ENCODE measurements at regions not wholly inside any gene's neighbourhood (a gene's known extent, or its start where the extent isn't known, plus 50 kb on each side); places are given as distances from the start of the nearest gene placed in this dataset.

DNA sequence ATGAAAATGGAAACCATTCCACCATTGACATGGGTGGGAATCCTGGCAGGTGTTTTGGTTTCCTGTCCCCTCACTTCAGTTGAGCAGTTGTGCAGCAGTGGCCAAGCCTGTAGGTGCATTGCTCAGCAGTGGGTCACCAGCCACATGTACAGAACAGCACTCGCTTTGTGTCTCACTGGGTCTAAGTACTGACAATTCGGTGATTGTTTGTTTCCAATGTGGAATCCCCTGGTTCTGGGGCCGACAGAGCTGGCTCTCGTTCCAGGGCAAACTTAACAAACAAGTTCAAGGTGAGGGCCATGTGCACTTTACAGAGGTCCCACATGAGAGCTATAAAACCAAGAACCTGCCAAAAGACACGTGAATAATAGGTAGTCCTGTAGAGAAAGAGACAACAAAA, 54.1 kb upstream of the SPATA13 start:
- Histone ChIP-seq H3K27ac (ENCODE audit: insufficient read depth, low read depth, low read length) (no peak overlapping the region), H3K36me3 (ENCODE audit: control insufficient read depth in 2 of 2, extremely low read depth in 1 of 2, insufficient read depth in 2 of 2, low read length in 2 of 2) (no peaks in the 10 kb centered on the region), H3K9me3 (replicated peaks; ENCODE audit: control insufficient read depth, insufficient read depth, low read length) (no peaks in the 10 kb centered on the region), H3K79me2 (ENCODE audit: control insufficient read depth, insufficient read depth, low read length) (no peaks in the 10 kb centered on the region), H2AFZ (ENCODE audit: low read depth, low read length) (no peak overlapping the region), H4K20me1 (replicated peaks; ENCODE audit: control insufficient read depth, extremely low read depth, insufficient read depth, low read length) (no peaks in the 10 kb centered on the region), H3K9me1 (replicated peaks; ENCODE audit: control insufficient read depth, extremely low read depth, insufficient read depth, low read length) (no peaks in the 10 kb centered on the region), H3K27me3 (ENCODE audit: control insufficient read depth in 2 of 2, insufficient read depth in 2 of 2, low read length in 2 of 2) (peaks cover 0 to 7% of the 10 kb centered on the region in 2 experiments), H3K4me3 (replicated peaks in 1 of 3; ENCODE audit: insufficient read depth in 1 of 3, low read depth in 1 of 3, low read length in 3 of 3) (no peak overlapping the region), H3K4me1 (ENCODE audit: control insufficient read depth, extremely low read depth, insufficient read depth, low read length) (no peaks in the 10 kb centered on the region), H3K9ac (replicated peaks; ENCODE audit: extremely low read depth, insufficient read depth, low read length) (no peak overlapping the region), H3K4me2 (ENCODE audit: insufficient read depth, low read length) (no peak overlapping the region)
- BruUV-seq (replicated peaks): no TSS peak
- dilution Hi-C loops (cut with MboI; ENCODE audit: extremely low pct_ligation_motif_present, low sequenced_read_pairs) (no loop called here), intact Hi-C loops (cut with micrococcal nuclease) (no loop called here)
- CTCF ChIA-PET: interaction anchor here (1.1 to 1.2 kb wide), 2 partner anchors 15 to 122 kb away, joined by 3 read pairs; no protein-coding TSS in a partner anchor
- FAIRE-seq (no peak), DNase-seq (ENCODE audit: low read depth, low spot score) (no peak)
- POLR2A ChIA-PET: no interaction called here
- TF ChIP-seq GATA2 (IDR thresholded peaks at IDR 0.05; ENCODE audit: insufficient read depth, insufficient read length, low read depth, low read length) (no peak), EZH2 (IDR thresholded peaks at IDR 0.05; ENCODE audit: borderline replicate concordance, low read depth, low read length, severe bottlenecking) (no peak)
- TF ChIP-seq, protein P1, sequence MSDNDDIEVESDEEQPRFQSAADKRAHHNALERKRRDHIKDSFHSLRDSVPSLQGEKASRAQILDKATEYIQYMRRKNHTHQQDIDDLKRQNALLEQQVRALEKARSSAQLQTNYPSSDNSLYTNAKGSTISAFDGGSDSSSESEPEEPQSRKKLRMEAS (IDR thresholded peaks at IDR 0.05; ENCODE audit: insufficient read depth, insufficient read length): no peak

DNA sequence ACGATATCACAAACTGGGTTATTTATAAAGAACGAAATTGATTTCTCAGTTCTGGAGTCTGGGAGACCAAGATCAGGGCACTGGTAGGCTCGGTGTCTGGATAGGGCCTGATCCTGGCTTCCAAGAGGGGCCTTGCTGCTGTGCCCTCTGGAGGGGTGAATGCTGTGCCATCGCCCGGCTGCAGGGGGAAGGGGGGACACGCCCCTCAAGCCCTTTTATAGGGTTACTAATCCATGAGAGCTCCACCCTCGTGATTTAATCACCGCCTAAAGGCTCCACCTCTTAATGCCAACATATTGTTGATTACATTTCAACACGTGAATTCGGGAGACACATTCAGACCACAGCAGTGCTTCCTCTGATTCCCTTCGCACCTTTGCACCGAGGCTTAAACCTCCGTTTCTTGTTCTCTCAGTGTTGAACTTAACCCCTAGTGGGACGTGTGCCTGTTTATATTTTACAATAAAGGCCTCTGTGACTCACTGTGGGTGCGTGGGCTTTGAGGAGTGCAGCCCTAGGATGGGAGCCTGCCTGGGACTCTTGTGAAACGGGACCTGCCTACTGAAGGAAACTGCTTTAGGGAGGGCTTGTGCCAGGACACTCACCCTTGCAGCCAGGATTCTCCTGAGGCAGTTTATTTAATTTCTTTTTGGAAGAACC, 52.4 kb upstream of the SPATA13 start:
- Histone ChIP-seq H3K79me2 (ENCODE audit: control insufficient read depth, insufficient read depth, low read length) (no peaks in the 10 kb centered on the region), H3K9me1 (replicated peaks; ENCODE audit: control insufficient read depth, extremely low read depth, insufficient read depth, low read length) (no peaks in the 10 kb centered on the region), H3K27me3 (ENCODE audit: control insufficient read depth in 2 of 2, insufficient read depth in 2 of 2, low read length in 2 of 2) (peaks cover 4 to 7% of the 10 kb centered on the region in 2 experiments), H2AFZ (ENCODE audit: low read depth, low read length) (no peak overlapping the region), H3K36me3 (ENCODE audit: control insufficient read depth in 2 of 2, extremely low read depth in 1 of 2, insufficient read depth in 2 of 2, low read length in 2 of 2) (no peaks in the 10 kb centered on the region), H3K9me3 (replicated peaks; ENCODE audit: control insufficient read depth, insufficient read depth, low read length) (no peaks in the 10 kb centered on the region), H3K4me3 (replicated peaks in 1 of 3; ENCODE audit: insufficient read depth in 1 of 3, low read depth in 1 of 3, low read length in 3 of 3) (no peak overlapping the region), H3K9ac (replicated peaks; ENCODE audit: extremely low read depth, insufficient read depth, low read length) (no peak overlapping the region), H3K27ac (ENCODE audit: insufficient read depth, low read depth, low read length) (no peak overlapping the region), H3K4me2 (ENCODE audit: insufficient read depth, low read length) (no peak overlapping the region), H4K20me1 (replicated peaks; ENCODE audit: control insufficient read depth, extremely low read depth, insufficient read depth, low read length) (no peaks in the 10 kb centered on the region), H3K4me1 (ENCODE audit: control insufficient read depth, extremely low read depth, insufficient read depth, low read length) (no peaks in the 10 kb centered on the region)
- dilution Hi-C loops (cut with MboI; ENCODE audit: extremely low pct_ligation_motif_present, low sequenced_read_pairs) (no loop called here), intact Hi-C loops (cut with micrococcal nuclease) (no loop called here)
- ChIA-PET CTCF (no interaction called here), POLR2A (no interaction called here)
- no peak for TF ChIP-seq GATA2 (IDR thresholded peaks at IDR 0.05; ENCODE audit: insufficient read depth, insufficient read length, low read depth, low read length)
- no peak for TF ChIP-seq POLR2A (IDR thresholded peaks at IDR 0.05; ENCODE audit: low read depth, low read length)
- no peak for TF ChIP-seq MYC (IDR thresholded peaks at IDR 0.05; ENCODE audit: low read depth, low read length)
- TF ChIP-seq, protein P1 (IDR thresholded peaks at IDR 0.05; ENCODE audit: insufficient read depth, insufficient read length): no peak
- no peak for TF ChIP-seq EZH2 (IDR thresholded peaks at IDR 0.05; ENCODE audit: borderline replicate concordance, low read depth, low read length, severe bottlenecking)
- TF ChIP-seq, protein P2, sequence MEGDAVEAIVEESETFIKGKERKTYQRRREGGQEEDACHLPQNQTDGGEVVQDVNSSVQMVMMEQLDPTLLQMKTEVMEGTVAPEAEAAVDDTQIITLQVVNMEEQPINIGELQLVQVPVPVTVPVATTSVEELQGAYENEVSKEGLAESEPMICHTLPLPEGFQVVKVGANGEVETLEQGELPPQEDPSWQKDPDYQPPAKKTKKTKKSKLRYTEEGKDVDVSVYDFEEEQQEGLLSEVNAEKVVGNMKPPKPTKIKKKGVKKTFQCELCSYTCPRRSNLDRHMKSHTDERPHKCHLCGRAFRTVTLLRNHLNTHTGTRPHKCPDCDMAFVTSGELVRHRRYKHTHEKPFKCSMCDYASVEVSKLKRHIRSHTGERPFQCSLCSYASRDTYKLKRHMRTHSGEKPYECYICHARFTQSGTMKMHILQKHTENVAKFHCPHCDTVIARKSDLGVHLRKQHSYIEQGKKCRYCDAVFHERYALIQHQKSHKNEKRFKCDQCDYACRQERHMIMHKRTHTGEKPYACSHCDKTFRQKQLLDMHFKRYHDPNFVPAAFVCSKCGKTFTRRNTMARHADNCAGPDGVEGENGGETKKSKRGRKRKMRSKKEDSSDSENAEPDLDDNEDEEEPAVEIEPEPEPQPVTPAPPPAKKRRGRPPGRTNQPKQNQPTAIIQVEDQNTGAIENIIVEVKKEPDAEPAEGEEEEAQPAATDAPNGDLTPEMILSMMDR (IDR thresholded peaks at IDR 0.05; ENCODE audit: extremely low read depth in 1 of 2, insufficient read depth in 1 of 2, low read depth in 1 of 2, low read length in 2 of 2): no peak
- no peak for TF ChIP-seq POLR2AphosphoS5 (IDR thresholded peaks at IDR 0.05; ENCODE audit: insufficient read depth, low read depth, low read length)
- no peak for TF ChIP-seq JUN (IDR thresholded peaks at IDR 0.05; ENCODE audit: borderline replicate concordance, insufficient read depth, insufficient read length, low read depth)
- no peak for TF ChIP-seq FOS (IDR thresholded peaks at IDR 0.05; ENCODE audit: borderline replicate concordance, insufficient read depth, low read length)
- FAIRE-seq (no peak), DNase-seq (ENCODE audit: low read depth, low spot score) (no peak)
- BruUV-seq (replicated peaks): no TSS peak

Data from endothelial cell of umbilical vein (primary cell).